HEK293 (cell line): ENCODE measurements at regions not wholly inside any gene's neighbourhood (a gene's known extent, or its start where the extent isn't known, plus 50 kb on each side); places are given as distances from the start of the nearest gene placed in this dataset.

Experiments used
- CTCF ChIA-PET: fragments of 350-600 bp; formaldehyde crosslinking; extraction: SDS; loops from one replicate; lab custom pipeline; 2021; ENCODE audit warnings: antibody characterized with exemption; lab: Yijun Ruan, JAX
- POLR2A ChIA-PET: fragments of 300-600 bp; formaldehyde crosslinking; extraction: SDS; loops from one replicate; lab custom pipeline; 2020; ENCODE audit warnings: antibody characterized with exemption, inconsistent platforms; lab: Yijun Ruan, JAX
- H3K27ac ChIP-seq: fragments of 200-500 bp; sonication (Bioruptor generic); 2 replicates; pipeline ENCODE4 v1.5.1; 2014; ENCODE audit warnings: low read depth, low read length, control low read depth, inconsistent platforms; ENCODE audit errors: extremely low read depth
- H3K36me3 ChIP-seq, 2 experiments: fragments of 200-500 bp in 1 of 2; sonication (Bioruptor generic) in 1 of 2; 1 replicate in 1 of 2; 2 replicates in 1 of 2; pipeline ENCODE4 v1.5.1; 2014 to 2017; ENCODE audit warnings: inconsistent platforms in 2 of 2, low read length in 2 of 2; ENCODE audit not compliant: control insufficient read depth in 2 of 2, insufficient read depth in 1 of 2
- H3K4me1 ChIP-seq: fragments of 200-500 bp; sonication (Bioruptor generic); 2 replicates; pipeline ENCODE4 v1.5.1; 2014; ENCODE audit warnings: mild to moderate bottlenecking, low read length, inconsistent platforms; ENCODE audit not compliant: control insufficient read depth, insufficient read depth
- H3K4me3 ChIP-seq: 2 replicates; pipeline ENCODE4 v1.5.1; 2011; ENCODE audit warnings: low read depth, mild to moderate bottlenecking, control low read depth, low read length, moderate library complexity
- H3K9me3 ChIP-seq: fragments of 200-500 bp; sonication (Bioruptor generic); 2 replicates; pipeline ENCODE4 v1.5.1; 2014; ENCODE audit warnings: low read depth, low read length, inconsistent platforms; ENCODE audit not compliant: control insufficient read depth, insufficient read depth
- GLI4 ChIP-seq: fragments of 450-650 bp; formaldehyde crosslinking; IDR thresholded peaks from 2 replicates; pipeline ENCODE4 v1.5.1; 2016; ENCODE audit warnings: missing biosample characterization, missing genetic modification characterization
- HOXC10 ChIP-seq: sonication (generic); formaldehyde crosslinking; IDR thresholded peaks from 2 replicates; pipeline ENCODE4 v1.8.1; 2023; ENCODE audit warnings: mild to moderate bottlenecking, missing genetic modification reagents
- KLF1 ChIP-seq: fragments of 450-650 bp; formaldehyde crosslinking; IDR thresholded peaks from 2 replicates; pipeline ENCODE4 v1.5.1; 2016; ENCODE audit warnings: missing biosample characterization, missing genetic modification characterization
- OSR2 ChIP-seq: fragments of 450-650 bp; formaldehyde crosslinking; IDR thresholded peaks from 2 replicates; pipeline ENCODE4 v1.5.1; 2016; ENCODE audit warnings: missing biosample characterization, missing genetic modification characterization
- PRDM6 ChIP-seq: fragments of 450-650 bp; formaldehyde crosslinking; IDR thresholded peaks from 2 replicates; pipeline ENCODE4 v1.5.1; 2017; ENCODE audit warnings: missing biosample characterization, missing genetic modification characterization
- RBAK ChIP-seq: fragments of 450-650 bp; formaldehyde crosslinking; IDR thresholded peaks from 2 replicates; pipeline ENCODE4 v1.5.1; 2016; ENCODE audit warnings: missing biosample characterization, missing genetic modification characterization
- YY2 ChIP-seq: fragments of 450-650 bp; formaldehyde crosslinking; IDR thresholded peaks from 2 replicates; pipeline ENCODE4 v1.5.1; 2016; ENCODE audit warnings: missing biosample characterization, missing genetic modification characterization
- ZBTB1 ChIP-seq: fragments of 450-650 bp; formaldehyde crosslinking; IDR thresholded peaks from 2 replicates; pipeline ENCODE4 v1.5.1; 2016; ENCODE audit warnings: missing biosample characterization, missing genetic modification characterization
- ZBTB10 ChIP-seq: fragments of 450-650 bp; formaldehyde crosslinking; IDR thresholded peaks from 2 replicates; pipeline ENCODE4 v1.5.1; 2016; ENCODE audit warnings: missing biosample characterization, missing genetic modification characterization
- ZEB2 ChIP-seq: fragments of 450-650 bp; formaldehyde crosslinking; IDR thresholded peaks from 2 replicates; pipeline ENCODE4 v1.5.1; 2016; ENCODE audit warnings: missing biosample characterization, missing genetic modification characterization
- ZNF112 ChIP-seq: fragments of 450-650 bp; formaldehyde crosslinking; IDR thresholded peaks from 2 replicates; pipeline ENCODE4 v1.5.0; 2017; ENCODE audit warnings: missing biosample characterization, missing genetic modification characterization
- ZNF138 ChIP-seq: fragments of 450-650 bp; formaldehyde crosslinking; IDR thresholded peaks from 2 replicates; pipeline ENCODE4 v1.5.1; 2016; ENCODE audit warnings: missing biosample characterization, missing genetic modification characterization, borderline replicate concordance
- ZNF148 ChIP-seq: fragments of 450-650 bp; formaldehyde crosslinking; IDR thresholded peaks from 2 replicates; pipeline ENCODE4 v1.5.0; 2017; ENCODE audit warnings: missing biosample characterization, missing genetic modification characterization, borderline replicate concordance
- ZNF214 ChIP-seq: fragments of 450-650 bp; formaldehyde crosslinking; IDR thresholded peaks from 2 replicates; pipeline ENCODE4 v1.5.1; 2017; ENCODE audit warnings: missing biosample characterization, mild to moderate bottlenecking, missing genetic modification characterization, borderline replicate concordance
- ZNF239 ChIP-seq: fragments of 450-650 bp; formaldehyde crosslinking; IDR thresholded peaks from 2 replicates; pipeline ENCODE4 v1.5.1; 2016; ENCODE audit warnings: missing biosample characterization, missing genetic modification characterization
- ZNF248 ChIP-seq: fragments of 450-650 bp; formaldehyde crosslinking; IDR thresholded peaks from 2 replicates; pipeline ENCODE4 v1.5.1; 2017; ENCODE audit warnings: missing biosample characterization, missing genetic modification characterization
- ZNF37A ChIP-seq: fragments of 450-650 bp; IDR thresholded peaks from 2 replicates; pipeline ENCODE4 v1.5.1; 2018; ENCODE audit warnings: missing biosample characterization, missing genetic modification characterization
- ZNF529 ChIP-seq: fragments of 450-650 bp; formaldehyde crosslinking; IDR thresholded peaks from 2 replicates; pipeline ENCODE4 v1.5.1; 2017; ENCODE audit warnings: missing genetic modification characterization, missing biosample characterization; ENCODE audit not compliant: insufficient replicate concordance
- ZNF544 ChIP-seq: fragments of 450-650 bp; formaldehyde crosslinking; IDR thresholded peaks from 2 replicates; pipeline ENCODE4 v1.5.0; 2017; ENCODE audit warnings: missing biosample characterization, missing genetic modification characterization
- ZNF561 ChIP-seq: fragments of 450-650 bp; IDR thresholded peaks from 2 replicates; pipeline ENCODE4 v1.5.1; 2018; ENCODE audit warnings: missing biosample characterization, missing genetic modification characterization, borderline replicate concordance
- ZNF639 ChIP-seq: fragments of 450-650 bp; formaldehyde crosslinking; IDR thresholded peaks from 2 replicates; pipeline ENCODE4 v1.5.1; 2016; ENCODE audit warnings: missing biosample characterization, missing genetic modification characterization
- ZNF677 ChIP-seq: fragments of 450-650 bp; IDR thresholded peaks from 2 replicates; pipeline ENCODE4 v1.5.0; 2018; ENCODE audit warnings: missing biosample characterization, mild to moderate bottlenecking, missing genetic modification characterization, moderate library complexity
- ZNF747 ChIP-seq: fragments of 450-650 bp; formaldehyde crosslinking; IDR thresholded peaks from 2 replicates; pipeline ENCODE4 v1.5.1; 2016; ENCODE audit warnings: missing biosample characterization, missing genetic modification characterization
- ZNF792 ChIP-seq: fragments of 450-650 bp; formaldehyde crosslinking; IDR thresholded peaks from 2 replicates; pipeline ENCODE4 v1.5.1; 2016; ENCODE audit warnings: missing biosample characterization, missing genetic modification characterization
- ZNF830 ChIP-seq: fragments of 450-650 bp; IDR thresholded peaks from 2 replicates; pipeline ENCODE4 v1.5.0; 2018; ENCODE audit warnings: missing biosample characterization, missing genetic modification characterization, low read depth, mild to moderate bottlenecking, moderate library complexity
- TF ChIP-seq, protein P1 (sequence below): fragments of 450-650 bp; formaldehyde crosslinking; IDR thresholded peaks from 2 replicates; pipeline ENCODE4 v1.5.1; 2016; ENCODE audit warnings: missing biosample characterization, missing genetic modification characterization

- no peak for TF ChIP-seq ZNF148 (tag by site-specific recombination)
- no peak for TF ChIP-seq ZBTB10
- no peak for TF ChIP-seq ZNF248 (tag by site-specific recombination)
- no peak for TF ChIP-seq KLF1 (tag by site-specific recombination)
- TF ChIP-seq ZNF830 (tag by site-specific recombination) = no peak
- no peak for TF ChIP-seq ZNF112 (tag by site-specific recombination)
- TF ChIP-seq ZEB2 = no peak
- TF ChIP-seq HOXC10 = no peak
Observed at GRCh38 chr1:217138173-217138765, 415.0 kb upstream of the ESRRG start (continued).

DNA sequence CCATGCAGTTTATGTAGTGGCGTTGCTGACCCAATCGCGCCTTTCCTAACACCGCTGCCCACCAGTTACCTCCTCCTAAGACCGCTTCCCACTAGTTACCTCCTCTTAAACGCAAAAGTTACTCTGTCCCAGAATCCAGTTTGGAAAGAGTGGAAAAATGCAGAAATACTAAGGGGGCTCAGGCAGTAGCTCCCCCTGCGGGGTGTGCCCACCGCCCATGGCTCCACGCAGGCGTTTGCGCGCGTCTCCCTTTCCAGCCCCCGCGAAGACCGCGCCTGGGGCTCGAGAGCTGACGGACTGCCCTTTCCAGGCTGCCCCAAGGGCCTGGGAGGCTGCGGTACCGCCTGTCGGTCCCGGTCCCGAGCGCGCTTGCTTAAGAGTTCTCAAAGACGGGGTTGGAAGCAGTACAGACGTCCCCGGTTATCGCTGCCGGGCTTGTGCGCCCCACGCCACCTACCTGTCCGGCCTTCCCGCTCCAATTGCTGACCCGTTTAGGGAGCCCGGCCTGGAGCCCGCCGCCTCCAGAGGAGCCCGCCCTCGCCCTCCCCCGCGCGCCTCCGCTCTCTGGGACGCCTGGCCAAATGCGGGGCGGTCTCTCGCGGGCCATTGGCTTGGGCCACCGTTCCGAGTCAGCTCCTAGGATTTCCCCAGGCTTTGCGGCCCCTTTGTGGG lies 414.1 kb upstream of the ESRRG start:
- Histone ChIP-seq H3K4me1 (no peaks in the 10 kb centered on the region), H3K9me3 (no peaks in the 10 kb centered on the region), H3K36me3 (no peaks in the 10 kb centered on the region), H3K27ac (no peak overlapping the region), H3K4me3 (no peak overlapping the region)
- ChIA-PET POLR2A (no interaction called here), CTCF (no interaction called here)
- TF ChIP-seq ZNF239 = no peak
- TF ChIP-seq, protein P1, sequence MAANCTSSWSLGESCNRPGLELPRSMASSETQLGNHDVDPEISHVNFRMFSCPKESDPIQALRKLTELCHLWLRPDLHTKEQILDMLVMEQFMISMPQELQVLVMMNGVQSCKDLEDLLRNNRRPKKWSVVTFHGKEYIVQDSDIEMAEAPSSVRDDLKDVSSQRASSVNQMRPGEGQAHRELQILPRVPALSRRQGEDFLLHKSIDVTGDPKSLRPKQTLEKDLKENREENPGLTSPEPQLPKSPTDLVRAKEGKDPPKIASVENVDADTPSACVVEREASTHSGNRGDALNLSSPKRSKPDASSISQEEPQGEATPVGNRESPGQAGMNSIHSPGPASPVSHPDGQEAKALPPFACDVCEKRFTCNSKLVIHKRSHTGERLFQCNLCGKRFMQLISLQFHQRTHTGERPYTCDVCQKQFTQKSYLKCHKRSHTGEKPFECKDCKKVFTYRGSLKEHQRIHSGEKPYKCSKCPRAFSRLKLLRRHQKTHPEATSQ = no peak
- TF ChIP-seq ZNF214 = no peak
- no peak for TF ChIP-seq ZNF747 (tag by site-specific recombination)
- TF ChIP-seq ZBTB1 (tag by site-specific recombination) = no peak
- no peak for TF ChIP-seq YY2 (tag by site-specific recombination)
- no peak for TF ChIP-seq ZNF792

- H3K27ac ChIP-seq = no peak overlapping the region
- no peaks in the 10 kb centered on the region for H3K36me3 ChIP-seq
- no peaks in the 10 kb centered on the region for H3K9me3 ChIP-seq
- no peaks in the 10 kb centered on the region for H3K4me1 ChIP-seq
- H3K4me3 ChIP-seq = no peak overlapping the region
- CTCF ChIA-PET = interaction anchor here (0.7 kb wide), 1 partner anchor 300 kb away, joined by 3 read pairs; no protein-coding TSS in a partner anchor
- POLR2A ChIA-PET = no interaction called here
- TF ChIP-seq ZNF561 (no peak), ZNF544 (tag by site-specific recombination) (no peak), ZNF138 (tag by site-specific recombination) (no peak), ZNF639 (tag by site-specific recombination) (no peak), ZNF37A (tag by site-specific recombination) (no peak), ZNF529 (tag by site-specific recombination) (no peak), PRDM6 (no peak), OSR2 (tag by site-specific recombination) (no peak), RBAK (tag by site-specific recombination) (no peak), ZNF677 (tag by site-specific recombination) (no peak), GLI4 (tag by site-specific recombination) (no peak)
Observed at GRCh38 chr1:217136895-217137205, 413.6 kb upstream of the ESRRG start.
